Globus pallidus (tissue), 1 donor: ENCODE measurements at regions not wholly inside any gene's neighbourhood (a gene's known extent, or its start where the extent isn't known, plus 50 kb on each side); places are given as distances from the start of the nearest gene placed in this dataset.
A peak's percentile ranks its signal among the peaks of the same experiment; 100 is the strongest.
"Not testable (repeated sequence)": the region's sequence is repeated elsewhere in the genome, so short reads cannot be mapped to it uniquely, and the experiment has no call there.

Source experiments
- DNase-seq: peaks from one replicate; pipeline ENCODE4 v3.0.0-alpha.2; 2015; ENCODE audit warnings: low spot score

DNA sequence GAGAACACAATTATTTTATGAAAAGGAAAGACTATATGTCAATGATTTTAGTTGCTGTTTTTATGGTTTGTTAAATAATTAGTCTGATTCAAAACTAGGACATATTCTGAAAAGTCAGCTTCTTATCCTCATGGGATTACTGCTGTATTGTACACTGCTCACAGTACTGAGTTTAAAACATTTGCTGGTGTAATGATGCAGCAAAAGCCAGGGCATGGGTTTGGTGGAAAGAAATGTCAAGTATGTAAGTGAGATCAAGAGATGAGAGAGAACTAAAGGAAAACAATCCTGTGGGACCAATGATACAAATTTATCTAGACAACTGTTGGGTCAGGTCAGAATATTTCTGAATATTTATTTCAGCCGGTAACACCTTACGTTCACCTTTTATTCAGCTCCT lies 210.1 kb upstream of the ARHGEF26 start:
- DNase-seq: no peak

DNA sequence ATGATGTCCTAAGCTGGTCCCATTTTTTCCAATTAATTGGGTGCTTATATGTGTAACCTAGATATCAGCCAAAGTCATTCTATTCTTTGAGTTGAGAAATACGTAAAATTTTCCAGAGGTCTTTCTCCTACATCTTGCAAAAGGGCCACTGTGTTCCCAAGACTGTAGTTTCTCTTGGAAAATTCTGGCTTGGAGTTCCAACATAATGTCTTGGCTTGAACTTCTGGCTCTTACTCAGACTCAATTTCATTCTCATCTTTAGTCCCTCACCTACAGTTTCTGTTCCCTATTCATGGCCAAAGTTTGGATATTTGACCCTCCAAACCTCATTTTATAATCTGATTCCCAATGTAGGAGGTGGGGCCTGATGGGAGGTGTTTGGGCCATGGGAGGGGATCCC lies 201.4 kb upstream of the ARHGEF26 start:
- DNase-seq: no peak

DNA sequence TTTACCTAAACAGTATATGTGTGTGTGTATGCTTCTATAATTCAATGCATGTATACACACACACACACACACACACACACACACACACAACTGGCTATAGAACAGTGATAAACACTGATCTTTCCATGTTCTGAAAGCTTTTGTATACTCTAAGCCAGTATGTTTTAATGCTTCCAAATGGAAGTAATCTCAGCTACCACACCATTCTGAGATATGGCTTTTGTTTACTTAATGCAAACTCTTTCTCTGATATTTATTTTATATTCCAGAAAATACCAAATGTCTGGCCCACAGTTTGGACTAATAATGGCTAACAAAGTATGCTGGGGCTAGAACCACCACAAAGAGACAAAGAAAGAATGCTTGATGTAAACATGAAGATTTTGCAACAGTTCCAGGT lies 199.4 kb upstream of the ARHGEF26 start:
- no peak for DNase-seq

DNA sequence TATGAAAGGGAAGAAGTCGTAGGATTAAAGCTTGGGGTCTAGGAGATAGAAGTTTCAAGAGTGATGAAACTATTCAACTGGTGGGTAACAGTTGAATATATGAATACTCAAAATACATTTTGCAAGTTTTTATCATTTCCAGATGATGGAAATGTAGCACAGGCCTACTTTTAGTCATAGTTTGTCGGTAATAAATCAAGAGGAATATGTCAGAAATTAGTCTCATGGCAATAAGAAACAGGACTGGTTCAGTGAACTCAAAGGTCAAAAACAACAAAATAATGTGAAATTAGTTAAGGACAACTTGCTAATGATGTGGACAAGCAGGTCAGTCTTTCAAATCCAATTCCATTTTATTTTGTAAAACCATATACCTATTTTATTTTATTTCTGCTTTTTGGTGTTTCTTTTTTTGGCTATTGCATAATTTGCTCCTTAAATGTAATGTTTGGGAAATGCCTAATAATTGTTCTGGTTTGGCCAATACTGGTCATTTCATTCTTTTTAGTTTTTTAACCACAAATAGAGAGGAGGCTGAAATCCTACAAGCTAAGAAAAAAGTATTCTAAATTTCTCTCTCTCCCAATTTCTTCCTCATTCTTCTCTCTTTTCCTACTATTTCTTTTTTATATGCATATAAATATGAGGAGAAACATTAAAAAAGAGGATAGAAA lies 195.2 kb upstream of the ARHGEF26 start:
- no peak for DNase-seq

DNA sequence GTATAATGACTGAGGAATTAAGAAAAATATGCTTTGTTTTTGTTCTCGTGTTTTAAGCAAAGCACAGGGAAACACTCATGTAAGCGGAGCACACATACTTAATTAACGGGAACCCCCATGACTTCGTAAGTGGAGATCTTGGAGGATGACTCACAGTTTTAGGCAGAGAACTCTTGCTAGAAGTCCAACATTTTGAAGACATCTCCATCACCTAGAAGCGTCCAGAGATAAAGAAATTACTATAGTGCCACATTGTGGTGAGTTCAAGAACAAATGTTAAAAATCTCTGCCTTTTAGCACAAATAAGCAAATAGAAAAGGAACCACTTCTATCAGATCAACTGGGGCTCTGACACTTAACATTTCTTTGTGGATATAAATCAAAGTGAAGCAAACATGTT lies 194.1 kb upstream of the ARHGEF26 start:
- DNase-seq: peak; percentile 15

DNA sequence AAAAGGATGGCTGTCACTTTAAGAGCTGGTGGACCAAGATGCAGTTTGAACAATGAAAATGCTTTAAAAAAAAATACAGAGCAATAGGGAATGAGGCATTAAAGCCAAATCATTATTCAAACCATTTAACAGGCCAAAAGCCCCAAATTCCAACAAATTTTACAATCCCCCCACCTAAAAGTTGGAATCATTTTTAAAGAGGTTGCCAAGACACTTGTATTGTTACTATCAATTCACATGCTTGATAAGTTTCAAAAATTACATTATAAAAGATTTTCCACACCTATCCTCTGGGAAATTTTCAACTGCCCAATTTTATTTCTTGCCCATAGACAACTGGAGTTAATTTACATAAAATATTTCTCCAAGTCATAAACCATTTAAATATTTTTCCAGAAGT lies 192.3 kb upstream of the ARHGEF26 start:
- no peak for DNase-seq

DNA sequence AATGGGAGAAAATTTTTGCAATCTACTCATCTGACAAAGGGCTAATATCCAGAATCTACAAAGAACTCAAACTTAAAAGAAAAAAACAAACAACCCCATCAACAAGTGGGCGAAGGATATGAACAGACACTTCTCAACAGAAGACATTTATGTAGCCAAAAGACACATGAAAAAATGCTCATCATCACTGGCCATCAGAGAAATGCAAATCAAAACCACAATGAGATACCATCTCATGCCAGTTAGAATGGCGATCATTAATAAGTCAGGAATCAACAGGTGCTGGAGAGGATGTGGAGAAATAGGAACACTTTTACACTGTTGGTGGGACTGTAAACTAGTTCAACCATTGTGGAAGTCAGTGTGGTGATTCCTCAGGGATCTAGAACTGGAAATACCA lies 187.7 kb upstream of the ARHGEF26 start:
- DNase-seq: not testable (repeated sequence)

DNA sequence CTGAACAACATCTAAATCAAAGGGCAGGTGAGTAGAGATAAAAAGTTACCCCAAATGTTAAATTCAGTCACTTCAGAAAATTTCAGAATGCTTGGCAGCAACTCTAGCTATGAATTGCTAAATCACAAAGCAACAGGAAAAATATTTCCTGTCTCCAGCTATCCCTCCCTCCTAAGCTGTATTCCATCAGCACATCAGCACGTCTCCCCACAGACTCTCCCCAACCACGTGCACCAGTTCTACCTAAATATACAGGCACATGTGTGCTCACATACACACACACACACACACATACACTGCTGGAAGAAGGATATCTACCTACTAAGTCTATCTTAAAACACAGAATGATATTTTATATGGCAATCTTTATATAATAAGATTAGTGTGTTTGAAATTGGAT lies 177.1 kb upstream of the ARHGEF26 start:
- DNase-seq: no peak

DNA sequence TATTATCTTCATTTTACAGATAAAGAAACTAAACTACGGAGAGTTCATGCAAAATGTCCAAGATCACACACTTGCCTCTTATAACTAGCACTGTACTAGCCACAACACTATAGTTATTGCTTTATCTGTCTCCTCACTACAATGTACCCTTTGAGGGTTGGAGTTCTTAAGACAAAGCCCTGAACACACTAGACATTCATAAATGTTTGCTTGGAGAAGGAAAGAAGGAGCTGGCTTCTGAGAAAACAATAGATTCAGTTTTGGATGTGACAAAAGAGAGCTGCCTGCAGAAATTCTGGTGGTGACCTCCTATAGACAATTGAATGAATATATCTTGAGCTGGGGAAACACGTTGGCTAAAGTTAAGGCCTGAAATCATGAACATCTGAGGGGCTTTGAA lies 169.9 kb upstream of the ARHGEF26 start:
- DNase-seq: no peak

DNA sequence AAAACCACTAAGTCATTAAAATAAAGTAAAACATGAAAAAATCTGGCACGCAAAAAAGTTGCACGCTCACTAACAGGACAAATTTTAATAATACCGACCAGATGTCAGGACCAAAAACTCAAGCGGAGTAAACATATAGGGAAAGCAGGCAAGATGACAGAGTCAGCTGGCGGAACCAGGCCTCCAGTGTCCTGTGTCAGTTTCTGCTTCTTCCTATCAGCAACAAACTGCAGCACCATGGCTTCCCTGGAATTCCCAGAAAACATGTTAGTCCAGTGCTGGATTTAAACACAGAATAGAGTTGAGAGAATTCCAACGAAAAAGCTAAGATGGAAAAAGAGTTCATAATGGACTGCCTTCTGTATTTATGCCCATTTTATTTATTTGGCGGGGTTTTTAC lies 169.1 kb upstream of the ARHGEF26 start:
- no peak for DNase-seq

DNA sequence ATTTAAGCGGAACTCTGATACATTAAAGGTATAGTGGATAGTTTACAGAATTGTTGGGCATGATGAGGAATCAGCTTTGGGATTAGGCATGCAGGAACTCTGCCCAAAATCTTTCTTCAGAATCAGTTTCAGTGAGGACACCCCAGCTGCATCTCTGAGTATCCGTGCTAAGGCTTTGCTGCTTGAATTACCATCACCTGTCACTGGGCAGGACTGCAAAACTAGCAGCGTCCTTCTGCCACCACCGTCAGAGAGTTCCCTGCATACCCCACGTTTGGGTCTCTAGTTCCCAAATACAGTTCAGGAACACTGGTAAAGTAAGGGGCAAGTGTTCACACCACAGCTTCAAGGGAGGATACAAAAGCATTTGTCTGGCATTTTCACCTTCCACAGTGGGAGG lies 164.6 kb upstream of the ARHGEF26 start:
- no peak for DNase-seq

DNA sequence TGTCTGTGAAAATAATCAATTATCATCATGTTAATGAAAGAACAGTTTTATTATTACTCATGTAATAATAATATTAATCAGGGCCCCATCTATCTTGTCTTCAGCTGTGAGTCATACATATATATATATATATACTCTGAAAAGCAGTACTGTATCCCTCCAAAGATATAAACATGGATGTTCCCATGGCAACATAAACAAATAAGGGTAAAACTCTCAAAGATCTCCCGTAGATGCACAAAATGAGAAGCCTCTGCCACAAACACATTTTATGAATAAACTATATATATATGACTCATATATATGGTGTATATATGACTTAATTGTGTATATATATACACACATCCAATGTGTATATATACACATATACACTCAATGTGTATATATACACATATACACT lies 163.8 kb upstream of the ARHGEF26 start:
- no peak for DNase-seq

DNA sequence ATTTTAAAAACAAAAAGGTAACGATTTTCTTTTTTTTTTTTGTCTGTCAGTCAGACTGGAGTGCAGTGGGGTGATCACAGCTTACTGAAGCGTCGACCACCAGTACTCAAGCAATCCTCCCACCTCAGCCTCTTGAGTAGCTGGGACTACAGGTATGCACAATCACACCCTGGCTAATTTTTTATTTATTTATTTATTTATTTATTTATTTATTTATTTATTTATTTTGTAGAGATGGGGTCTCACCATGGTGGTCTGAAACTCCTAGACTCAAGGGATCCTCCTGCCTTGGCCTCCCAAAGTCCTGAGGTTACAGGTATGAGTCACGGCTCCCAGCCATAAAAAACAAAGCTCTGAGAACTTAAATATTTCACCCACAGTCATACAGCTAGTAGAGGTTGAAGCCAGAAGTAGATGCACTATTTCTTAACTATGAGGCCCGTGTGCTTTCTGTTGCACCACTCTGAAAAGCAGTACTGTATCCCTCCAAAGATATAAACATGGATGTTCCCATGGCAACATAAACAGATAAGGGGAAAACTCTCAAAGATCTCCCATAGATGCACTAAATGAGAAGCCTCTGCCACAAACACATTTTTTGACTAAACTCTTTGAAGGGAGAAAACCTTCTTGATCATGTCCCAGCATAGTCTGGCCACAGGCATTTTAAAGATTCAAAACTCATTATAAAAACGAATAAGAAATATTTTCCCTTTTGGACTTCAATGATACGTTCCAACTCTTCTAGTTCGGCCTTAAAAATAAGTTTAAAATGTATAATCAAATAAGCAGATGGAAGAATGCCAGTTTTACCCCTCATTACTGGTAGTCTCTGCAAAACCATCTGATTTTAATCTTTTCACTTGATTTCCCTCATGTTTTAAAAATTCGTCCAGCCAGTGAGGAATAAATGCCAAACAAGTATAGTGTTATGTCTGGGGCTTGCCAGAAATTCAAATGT lies 162.3 kb upstream of the ARHGEF26 start:
- no peak for DNase-seq

DNA sequence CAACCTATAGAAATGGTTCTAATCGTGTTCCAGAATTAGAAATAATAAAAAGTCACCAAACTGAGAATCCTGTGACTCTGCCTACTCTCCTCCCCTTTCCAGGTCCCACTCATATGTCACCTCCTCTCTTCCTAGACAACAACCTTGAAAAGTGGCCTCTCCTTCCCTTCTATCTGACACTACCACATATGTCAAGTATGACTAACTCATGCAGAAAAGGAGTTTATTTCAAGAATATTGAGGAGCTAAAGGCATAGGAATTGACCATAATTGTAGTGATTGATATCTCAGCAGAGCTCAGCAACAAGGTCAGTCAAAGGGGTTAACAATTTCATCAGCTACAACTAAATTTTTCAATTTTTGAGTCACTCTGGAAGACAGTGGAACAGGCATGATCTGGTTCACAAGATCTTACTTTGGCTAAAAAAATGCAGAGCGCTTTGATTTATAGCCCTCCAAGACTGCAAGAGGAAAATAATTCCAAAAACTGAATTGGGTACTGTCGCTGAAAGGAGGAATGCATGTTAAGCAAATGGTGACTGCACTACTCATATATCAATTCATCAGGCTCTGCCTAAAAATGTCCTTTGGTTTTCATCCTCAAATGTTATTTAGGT lies 160.6 kb upstream of the ARHGEF26 start:
- DNase-seq: no peak

DNA sequence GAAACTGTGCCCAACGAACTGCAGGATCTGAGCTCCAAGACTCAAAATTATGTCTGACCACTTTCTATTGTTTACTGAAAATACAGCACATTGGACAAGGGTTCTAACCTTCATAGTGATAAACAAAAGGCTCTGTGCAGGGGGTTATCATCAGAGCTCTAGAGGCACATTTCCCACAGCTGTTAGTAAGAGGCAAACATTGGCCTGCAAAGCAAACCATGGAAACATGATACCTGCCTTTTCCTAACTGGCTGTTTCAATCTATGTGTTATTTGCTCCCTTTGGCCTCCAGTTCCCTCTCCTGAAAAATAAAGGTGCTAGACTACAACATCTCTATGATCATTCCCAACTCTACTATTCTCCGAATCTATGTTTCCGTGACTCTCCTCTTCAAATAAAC lies 159.7 kb upstream of the ARHGEF26 start:
- no peak for DNase-seq

DNA sequence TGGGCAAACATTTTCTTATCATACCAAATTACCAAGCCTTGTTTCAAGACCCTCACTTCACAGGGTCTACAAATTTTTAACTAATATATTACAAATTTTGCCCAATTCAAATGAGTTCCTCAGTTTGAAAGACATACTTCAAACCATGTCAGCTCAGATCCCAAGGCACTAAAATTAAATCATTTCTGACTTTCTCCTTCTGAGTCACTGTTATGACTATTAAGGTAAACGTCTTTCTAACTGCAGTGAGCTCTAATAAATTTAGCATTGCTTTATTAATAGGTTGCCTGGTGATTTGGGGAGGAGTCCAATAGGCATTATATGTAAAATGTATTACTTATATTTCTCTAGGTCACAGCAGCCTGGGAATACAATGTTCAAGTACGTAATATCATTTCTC lies 158.2 kb upstream of the ARHGEF26 start:
- no peak for DNase-seq

DNA sequence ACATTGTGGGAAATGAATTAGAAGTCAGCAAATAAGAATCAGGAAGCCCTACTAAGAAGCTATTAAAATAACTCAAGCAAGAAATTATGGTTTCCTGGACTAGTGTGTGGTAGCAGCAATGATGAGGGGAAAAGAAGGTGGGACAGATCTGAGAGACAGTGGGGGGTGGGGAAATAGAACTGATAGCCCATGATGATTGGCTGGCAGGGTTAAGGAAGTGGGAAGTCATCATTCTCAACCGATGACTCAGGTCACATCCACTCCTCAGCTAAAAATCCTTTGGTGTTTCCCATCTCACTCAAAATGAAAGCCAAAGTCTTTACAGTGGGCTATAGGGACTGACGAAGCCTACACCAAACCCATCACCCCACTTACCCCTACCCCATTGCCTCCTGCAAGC lies 153.9 kb upstream of the ARHGEF26 start:
- no peak for DNase-seq

DNA sequence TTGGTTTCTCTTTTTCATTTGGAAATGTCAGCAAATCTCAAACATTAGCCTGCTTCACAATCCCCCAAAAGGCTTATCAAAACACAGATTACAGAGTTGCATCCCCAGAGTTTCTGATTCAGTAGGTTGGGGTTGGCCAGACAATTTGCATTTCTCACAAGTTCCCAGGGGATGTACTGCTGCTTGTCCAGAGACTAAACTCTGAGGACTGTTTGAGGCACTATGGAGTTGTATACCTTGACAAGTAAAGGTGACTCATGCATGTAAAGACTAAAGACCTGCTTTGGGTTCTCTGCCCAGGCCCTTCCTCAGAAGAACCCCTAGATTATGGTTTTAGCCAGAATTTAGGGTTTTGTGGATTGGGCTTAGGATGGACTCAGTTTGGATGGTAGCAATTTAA lies 151.1 kb upstream of the ARHGEF26 start:
- DNase-seq: no peak

DNA sequence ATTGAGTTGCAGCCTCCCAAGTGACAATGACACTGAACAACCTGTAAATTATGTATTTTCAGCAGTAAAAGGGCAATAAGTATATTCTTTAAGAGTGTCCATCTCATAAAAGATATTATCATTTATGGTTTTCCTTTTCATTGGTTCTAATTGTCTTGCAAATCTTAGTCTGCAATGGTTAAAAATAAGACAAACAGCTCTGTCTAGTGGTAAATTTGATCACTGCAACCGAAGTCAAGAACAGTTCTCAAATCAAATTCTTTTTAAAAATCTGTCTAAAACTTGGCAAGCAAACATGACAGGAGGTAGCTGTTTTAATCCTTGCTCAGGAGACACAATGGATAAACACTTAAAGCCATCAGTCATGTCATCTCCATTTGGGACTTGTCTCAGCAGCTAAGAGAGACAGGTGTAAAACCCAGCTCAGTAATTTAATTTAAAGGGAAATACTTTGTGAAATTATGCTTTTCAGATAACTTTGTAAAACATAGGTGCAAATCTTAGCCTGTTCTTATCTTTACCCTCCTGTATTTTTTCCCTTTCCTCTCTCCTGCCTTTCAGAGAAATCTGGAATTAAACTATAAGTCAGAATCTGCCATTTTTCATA lies 150.3 kb upstream of the ARHGEF26 start:
- DNase-seq: no peak

DNA sequence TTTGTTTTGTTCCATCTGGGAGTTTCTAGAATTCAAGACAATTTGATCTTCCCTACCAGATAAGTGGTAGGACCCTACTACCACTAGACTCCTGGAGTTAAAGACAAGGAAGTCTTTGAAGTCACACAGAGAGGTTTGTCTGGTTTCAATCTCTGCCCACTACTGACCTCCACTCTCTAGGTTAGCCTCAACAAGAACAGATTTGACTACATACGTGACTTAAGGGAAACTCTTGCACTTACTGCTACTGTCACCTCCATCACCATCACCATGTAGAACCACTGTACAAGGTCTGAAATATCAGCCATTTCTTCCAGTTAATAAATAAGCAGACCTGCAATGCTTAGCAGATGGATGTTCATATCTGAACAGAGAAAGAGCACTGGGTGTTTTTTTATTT lies 148.3 kb upstream of the ARHGEF26 start:
- no peak for DNase-seq

DNA sequence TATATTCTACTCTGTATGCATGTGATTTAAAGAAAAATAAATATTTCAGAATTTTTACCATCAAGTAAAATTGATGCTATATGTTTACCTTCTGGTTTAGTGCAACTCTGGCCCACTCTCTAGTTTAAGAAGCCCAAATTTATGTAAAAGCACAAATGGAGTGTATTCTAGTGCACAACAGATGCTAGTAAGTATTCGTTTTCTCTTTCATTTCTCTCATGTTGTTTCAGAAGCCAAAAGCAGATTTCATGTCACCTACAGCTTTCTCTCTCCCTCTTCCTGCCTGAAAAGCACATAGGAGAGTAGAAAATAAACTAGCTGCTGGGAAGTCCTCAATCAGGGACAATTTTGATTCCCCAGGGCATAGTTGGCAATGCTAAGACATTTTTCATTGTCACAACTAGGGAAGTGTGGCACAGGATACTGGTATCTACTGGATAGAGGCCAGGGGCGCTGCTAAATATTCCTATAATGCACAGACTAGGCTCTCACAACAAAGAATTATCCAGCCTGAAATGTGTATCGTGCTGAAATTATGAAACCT lies 147.4 kb upstream of the ARHGEF26 start:
- no peak for DNase-seq

DNA sequence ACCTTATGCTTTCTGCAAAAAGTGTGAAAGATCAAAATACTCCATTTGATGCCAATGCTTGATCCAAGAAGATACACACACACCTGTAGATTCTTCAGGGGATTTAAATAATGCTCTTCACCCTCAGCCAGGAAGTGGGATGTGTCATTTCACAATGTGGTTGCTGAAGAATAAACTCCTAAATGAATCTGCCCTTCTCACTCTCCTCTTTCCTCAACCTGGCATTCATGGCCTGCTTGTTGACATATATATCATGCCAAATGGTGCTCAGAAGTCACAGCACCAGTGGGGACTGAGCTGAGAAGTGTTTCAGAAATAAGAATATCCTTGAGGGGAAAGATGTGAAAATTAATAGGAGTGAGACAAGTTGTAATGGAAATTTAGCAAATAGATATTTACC lies 146.6 kb upstream of the ARHGEF26 start:
- DNase-seq: no peak
